Heart left ventricle (tissue), 16 donors: ENCODE measurements at regions not wholly inside any gene's neighbourhood (a gene's known extent, or its start where the extent isn't known, plus 50 kb on each side); places are given as distances from the start of the nearest gene placed in this dataset.

Experiments
- ATAC-seq, 4 donors: fragments of 200-7000 bp; cut with Tn5 transposase; one replicate each; pipeline ENCODE4 v1.9.1; 2020 to 2022; ENCODE audit warnings: moderate library complexity in 4 of 4, mild to moderate bottlenecking in 3 of 4, moderate number of reproducible peaks in 1 of 4
- DNase-seq, 5 donors: peaks; one replicate each; pipeline ENCODE4 v3.0.0-alpha.2; 2020
- H3K27ac ChIP-seq, 12 donors: fragments of 200-600 bp; sonication (generic) in 4 of 12; one replicate each; pipeline versions ENCODE4 v1.5.0 to v1.8.0; 2016 to 2022; ENCODE audit warnings: mild to moderate bottlenecking in 2 of 12
- H3K27me3 ChIP-seq, 9 donors: fragments of 200-600 bp; sonication (generic) in 2 of 9; one replicate each; pipeline versions ENCODE4 v1.5.1 to v1.8.0; 2016 to 2022; ENCODE audit warnings: mild to moderate bottlenecking in 3 of 9
- H3K36me3 ChIP-seq, 9 donors: fragments of 200-600 bp; sonication (generic) in 2 of 9; one replicate each; pipeline versions ENCODE4 v1.5.0 to v1.8.0; 2018 to 2022; ENCODE audit warnings: mild to moderate bottlenecking in 2 of 9
- H3K4me1 ChIP-seq, 12 donors: fragments of 200-600 bp; sonication (generic) in 4 of 12; one replicate each; pipeline versions ENCODE4 v1.5.0 to v1.8.0; 2016 to 2022; ENCODE audit warnings: mild to moderate bottlenecking in 3 of 12
- H3K4me3 ChIP-seq, 12 donors: fragments of 200-600 bp; sonication (generic) in 4 of 12; one replicate each; pipeline versions ENCODE4 v1.5.0 to v1.8.0; 2017 to 2022; ENCODE audit warnings: mild to moderate bottlenecking in 9 of 12, moderate library complexity in 4 of 12
- H3K9me3 ChIP-seq, 12 donors: fragments of 200-600 bp; sonication (generic) in 4 of 12; one replicate each; pipeline versions ENCODE4 v1.5.0 to v1.8.0; 2016 to 2022; ENCODE audit warnings: mild to moderate bottlenecking in 1 of 12
- POLR2A ChIP-seq, 2 donors: fragments of 450-650 bp; IDR thresholded peaks; one replicate each; pipeline ENCODE4 v1.6.1; 2017; ENCODE audit warnings: antibody characterized with exemption in 2 of 2, mild to moderate bottlenecking in 2 of 2, moderate library complexity in 2 of 2
- WGBS, 4 donors: extraction: QIAGEN DNeasy Blood & Tissue Kit in 2 of 4; methylation state at CpG; one replicate each; pipeline versions ENCODE4 v1.1.5 to v1.1.7; 2013 to 2018; 5-methylcytosine and 5-hydroxymethylcytosine counted together
- intact Hi-C, 10 donors: fragments of 100-400 bp; cut with DNase I; formaldehyde crosslinking; loops; one replicate each; pipeline versions ENCODE4 v1.11.1 to v1.14.2; 2022
- TF ChIP-seq, protein P1 (sequence below), 12 donors: fragments of 200-600 bp; sonication (generic) in 4 of 12; IDR thresholded peaks; one replicate each; pipeline versions ENCODE4 v1.5.0 to v1.8.0; 2018 to 2022; ENCODE audit warnings: antibody characterized with exemption in 12 of 12, mild to moderate bottlenecking in 5 of 12
- donor health status: ischemic (EF 13 %, LVEDD 7.1; RV severe dilation, severe dysfunction).
- donor health status: healthy with polysubstance abuse.
- donor health status: DM: no; HTN: yes; CAD: no.
- donor health status: DM: no; HTN: no; CAD: no.
- donor health status: ischemic (EF 25% LVEDD 6.9; RV normal size, moderate dysfunction).
- donor health status: ischemic (EF 25% LVEDD 5.7; RV mildly dilated, moderate dysfunction).
- donor health status: healthy.
- donor health status: DM: yes; HTN: yes; CAD: no.
- donor health status: ischemic (EF 35%, LVEDD 5.7; RV mildly dilated, moderate dysfunction).
- donor health status: nonischemic (EF 11% LVEDD 7.7; RV severe dilation, severe dysfunction).
- donor health status: DM: yes; HTN: yes; CAD: no.
- donor health status: PGD.
- donor health status: ischemic (EF 29% LVEDD 5.4; RV normal size, mild dysfunction).
- donor health status: nonischemic (EF 23%, LVEDD 6.1; RV moderate dilation, normal function).

DNA sequence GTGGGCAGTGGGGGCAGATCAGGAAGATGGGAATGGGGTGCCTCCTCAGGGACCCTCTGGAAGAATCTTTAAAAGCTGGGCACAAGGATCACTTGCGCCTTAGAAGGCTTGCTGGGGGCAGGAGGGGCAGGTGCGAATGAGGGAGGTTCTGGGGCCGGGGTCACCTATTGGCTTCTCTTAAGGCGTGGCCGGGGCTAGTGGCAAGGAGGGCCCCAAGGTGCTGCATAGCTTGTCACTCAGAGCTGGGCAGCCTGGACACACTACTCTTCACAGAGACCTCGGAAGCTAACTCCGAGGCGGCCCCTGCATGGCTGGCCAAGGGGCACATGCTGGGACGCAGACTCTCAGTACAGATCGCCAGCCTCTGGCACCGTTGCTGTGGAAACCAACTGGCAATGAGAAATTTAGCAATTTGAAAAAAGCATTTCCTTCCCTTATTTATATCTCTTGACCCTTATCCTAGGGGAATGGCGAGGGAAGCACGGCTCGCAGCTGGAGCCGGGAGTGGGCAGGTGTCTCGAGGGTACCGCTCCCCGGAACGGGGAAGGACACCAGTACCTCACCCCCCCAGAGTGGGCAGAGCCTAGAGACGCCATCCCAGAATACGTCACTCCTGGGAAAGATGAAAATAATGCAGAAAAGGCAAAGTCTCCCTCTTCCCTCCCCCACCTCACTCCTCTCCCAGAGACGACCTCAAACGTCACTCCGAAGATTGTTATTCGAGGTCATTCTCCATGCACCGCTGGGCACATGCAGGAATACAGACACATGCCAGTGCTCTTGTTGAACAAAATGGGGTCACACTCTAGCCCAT is 188.1 kb downstream of the CTTN start:
- intact Hi-C loops = no loop called here
- peak in 1 of 5 donors; percentile 46 for DNase-seq
- no peak for ATAC-seq

DNA sequence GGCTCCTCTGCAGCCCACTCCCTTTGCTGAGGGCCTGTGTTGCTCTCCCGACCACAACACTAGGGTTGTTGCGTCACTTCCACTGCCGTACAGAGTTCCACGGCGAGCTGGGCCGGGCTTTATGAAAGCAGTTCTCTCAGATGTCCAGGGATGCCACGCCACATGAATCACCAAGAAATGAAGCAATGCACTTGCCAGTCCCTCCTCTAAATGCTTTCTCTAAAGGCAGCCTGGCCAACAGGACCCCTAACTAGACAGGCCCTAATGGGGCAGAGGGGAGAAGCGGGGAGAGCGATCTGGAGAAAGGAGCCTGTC is 188.7 kb downstream of the CTTN start:
- WGBS, 4 donors = 77 to 90% (median 88%) methylated on average over 9 of the region's 9 CpGs
- no peak overlapping the region for H3K4me3 ChIP-seq
- intact Hi-C loops = no loop called here
- H3K27me3 ChIP-seq = no peaks in the 10 kb centered on the region
- no peaks in the 10 kb centered on the region for H3K4me1 ChIP-seq
- no peak overlapping the region for H3K27ac ChIP-seq
- DNase-seq (peak in 1 of 5 donors; percentile 38), ATAC-seq (no peak)
- TF ChIP-seq, protein P1, sequence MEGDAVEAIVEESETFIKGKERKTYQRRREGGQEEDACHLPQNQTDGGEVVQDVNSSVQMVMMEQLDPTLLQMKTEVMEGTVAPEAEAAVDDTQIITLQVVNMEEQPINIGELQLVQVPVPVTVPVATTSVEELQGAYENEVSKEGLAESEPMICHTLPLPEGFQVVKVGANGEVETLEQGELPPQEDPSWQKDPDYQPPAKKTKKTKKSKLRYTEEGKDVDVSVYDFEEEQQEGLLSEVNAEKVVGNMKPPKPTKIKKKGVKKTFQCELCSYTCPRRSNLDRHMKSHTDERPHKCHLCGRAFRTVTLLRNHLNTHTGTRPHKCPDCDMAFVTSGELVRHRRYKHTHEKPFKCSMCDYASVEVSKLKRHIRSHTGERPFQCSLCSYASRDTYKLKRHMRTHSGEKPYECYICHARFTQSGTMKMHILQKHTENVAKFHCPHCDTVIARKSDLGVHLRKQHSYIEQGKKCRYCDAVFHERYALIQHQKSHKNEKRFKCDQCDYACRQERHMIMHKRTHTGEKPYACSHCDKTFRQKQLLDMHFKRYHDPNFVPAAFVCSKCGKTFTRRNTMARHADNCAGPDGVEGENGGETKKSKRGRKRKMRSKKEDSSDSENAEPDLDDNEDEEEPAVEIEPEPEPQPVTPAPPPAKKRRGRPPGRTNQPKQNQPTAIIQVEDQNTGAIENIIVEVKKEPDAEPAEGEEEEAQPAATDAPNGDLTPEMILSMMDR (IDR thresholded peaks at IDR 0.05) = no peak
- TF ChIP-seq POLR2A (IDR thresholded peaks at IDR 0.05) = no peak
- H3K9me3 ChIP-seq = peaks cover 0 to 5% (median 0%) of the 10 kb centered on the region in 12 donors
- no peaks in the 10 kb centered on the region for H3K36me3 ChIP-seq

More for the DNA sequence above, 188.1 kb downstream of the CTTN start:
- H3K36me3 ChIP-seq = no peaks in the 10 kb centered on the region
- WGBS, 4 donors = 80 to 89% (median 85%) methylated on average over 26 of the region's 26 CpGs
- no peak overlapping the region for H3K4me3 ChIP-seq
- peaks cover 0 to 5% (median 0%) of the 10 kb centered on the region in 12 donors for H3K9me3 ChIP-seq
- no peak overlapping the region for H3K27ac ChIP-seq
- H3K4me1 ChIP-seq = no peaks in the 10 kb centered on the region
- H3K27me3 ChIP-seq = no peaks in the 10 kb centered on the region
- TF ChIP-seq, protein P1 (IDR thresholded peaks at IDR 0.05) = no peak
- no peak for TF ChIP-seq POLR2A (IDR thresholded peaks at IDR 0.05)

DNA sequence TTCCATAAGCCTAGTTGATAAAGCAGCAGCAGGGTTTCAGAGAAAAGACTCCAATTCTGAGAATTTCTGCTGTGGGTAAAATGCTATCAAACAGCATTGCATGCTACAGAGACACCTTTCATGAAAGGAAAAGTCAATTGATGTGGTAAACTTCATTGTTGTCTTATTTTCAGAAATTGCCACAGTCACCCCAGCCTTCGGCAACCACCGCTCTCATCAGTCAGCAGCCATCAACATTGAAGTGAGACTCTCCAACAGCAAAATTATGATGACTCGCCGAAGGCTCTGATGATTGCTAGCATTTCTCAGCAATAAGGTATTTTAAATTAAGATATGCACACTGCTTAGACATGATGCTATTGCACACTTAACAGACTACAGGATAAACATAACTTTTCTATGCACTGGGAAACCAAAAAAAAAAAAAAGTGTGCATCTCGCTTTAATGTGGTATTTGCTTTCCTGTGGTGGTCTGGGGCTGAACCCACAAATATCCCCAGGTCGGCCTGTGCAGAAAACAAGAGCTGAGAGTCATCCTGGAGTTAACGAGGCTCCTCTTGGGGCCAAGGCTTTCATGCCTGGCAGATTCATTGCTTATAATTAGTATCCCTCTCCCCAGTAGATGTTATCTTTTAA is 192.1 kb downstream of the CTTN start:
- 78 to 87% (median 85%) methylated on average over 7 of the region's 7 CpGs for WGBS, 4 donors
- no peak overlapping the region for H3K4me3 ChIP-seq
- DNase-seq = no peak
- intact Hi-C loops = no loop called here
- H3K4me1 ChIP-seq = no peaks in the 10 kb centered on the region
- H3K36me3 ChIP-seq = no peaks in the 10 kb centered on the region
- TF ChIP-seq, protein P1 (IDR thresholded peaks at IDR 0.05) = no peak
- no peak for TF ChIP-seq POLR2A (IDR thresholded peaks at IDR 0.05)
- peaks cover 0 to 5% (median 0%) of the 10 kb centered on the region in 12 donors for H3K9me3 ChIP-seq
- no peak overlapping the region for H3K27ac ChIP-seq
- no peak for ATAC-seq
- H3K27me3 ChIP-seq = peaks cover 0 to 9% (median 0%) of the 10 kb centered on the region in 9 donors

DNA sequence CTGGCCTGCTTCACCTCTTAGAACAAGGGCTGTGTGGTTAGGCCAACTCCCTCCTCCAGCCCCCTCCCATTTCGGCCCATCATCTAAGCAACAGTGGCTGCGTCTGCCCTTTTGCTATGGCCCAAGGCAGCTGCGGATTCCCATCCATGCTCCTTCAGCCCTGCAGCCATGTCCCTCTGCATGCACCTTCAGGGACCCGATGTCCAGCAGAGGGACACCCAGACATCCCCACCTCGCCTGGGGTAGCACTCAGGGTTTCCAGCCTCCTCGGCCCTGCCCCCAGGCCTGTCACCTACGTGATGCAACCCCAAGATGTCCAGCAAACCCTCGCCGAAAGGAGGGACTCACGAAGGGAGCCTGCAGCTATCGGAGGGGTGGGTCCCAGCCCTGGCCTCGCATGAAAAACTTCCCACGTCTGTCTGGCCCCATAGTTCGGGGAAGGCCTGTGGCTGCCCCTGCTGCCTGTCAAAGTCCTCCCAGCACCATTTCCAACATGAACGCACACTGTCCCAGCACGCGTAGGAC is 194.4 kb downstream of the CTTN start:
- Histone ChIP-seq H3K4me3 (no peak overlapping the region), H3K27ac (no peak overlapping the region), H3K9me3 (peaks cover 0 to 5% (median 0%) of the 10 kb centered on the region in 12 donors), H3K27me3 (peaks cover 0 to 13% (median 0%) of the 10 kb centered on the region in 9 donors), H3K36me3 (no peaks in the 10 kb centered on the region), H3K4me1 (no peaks in the 10 kb centered on the region)
- WGBS, 4 donors = 82 to 86% (median 85%) methylated on average over 10 to 17 of the region's 17 CpGs
- intact Hi-C loops = no loop called here
- ATAC-seq (no peak), DNase-seq (peak in 1 of 5 donors; percentile 48)
- no peak for TF ChIP-seq POLR2A (IDR thresholded peaks at IDR 0.05)
- TF ChIP-seq, protein P1 (IDR thresholded peaks at IDR 0.05) = no peak
